K562 (cell line): ENCODE measurements at regions not wholly inside any gene's neighbourhood (a gene's known extent, or its start where the extent isn't known, plus 50 kb on each side); places are given as distances from the start of the nearest gene placed in this dataset.

Experiments used
- ATAC-seq: fragments of 200-7000 bp; cut with Tn5 transposase; 3 replicates; pipeline ENCODE4 v1.9.1; 2020; ENCODE audit warnings: moderate library complexity
- BruUV-seq: library from RNA; stranded (reverse); fragments of 400-500 nt; replicated peaks from 2 replicates; lab custom pipeline; 2021; lab: Mats Ljungman, UMichigan
- CTCF ChIA-PET: fragments of 300-600 bp; formaldehyde crosslinking; extraction: SDS; loops from one replicate; lab custom pipeline; 2021; ENCODE audit warnings: low intra/inter-chr PET ratio; lab: Yijun Ruan, JAX
- POLR2A ChIA-PET: fragments of 300-600, 350-650 bp; sonication (Branson Sonifier 250); formaldehyde crosslinking; extraction: SDS; loops from one replicate; lab custom pipeline; 2021; ENCODE audit warnings: antibody characterized with exemption, inconsistent platforms; lab: Yijun Ruan, JAX
- DNase-seq, 4 experiments: peaks; one replicate each; pipeline versions ENCODE4 v3.0.0 to v3.0.0-alpha.2; 2011 to 2018; ENCODE audit warnings: low spot score in 3 of 4, mixed read lengths in 3 of 4; ENCODE audit errors: extremely low read depth in 1 of 4
- FAIRE-seq: peaks from 2 replicates; lab custom pipeline; 2011; peaks lifted over from hg19 to GRCh38; lab: Jason Lieb, UNC
- H2AFZ ChIP-seq: 2 replicates; pipeline ENCODE4 v1.6.0; 2011; ENCODE audit warnings: low read depth, low read length, control low read depth, inconsistent platforms
- H3K27ac ChIP-seq: fragments of 200-600 bp; 3 replicates; pipeline ENCODE4 v1.8.0; 2011; ENCODE audit warnings: low read depth, mild to moderate bottlenecking, control low read depth, inconsistent platforms, low read length, moderate library complexity, mixed read lengths; ENCODE audit errors: extremely low read depth
- H3K27me3 ChIP-seq, 2 experiments: fragments of 300-600 bp in 1 of 2; 2 replicates in 1 of 2; 3 replicates in 1 of 2; pipeline versions ENCODE4 v1.6.0 to v1.8.0; 2011; ENCODE audit warnings: inconsistent platforms in 2 of 2, low read length in 2 of 2, mild to moderate bottlenecking in 1 of 2, mixed read lengths in 1 of 2, moderate library complexity in 1 of 2; ENCODE audit not compliant: control insufficient read depth in 2 of 2, insufficient read depth in 2 of 2
- H3K36me3 ChIP-seq: fragments of 300-600 bp; 3 replicates; pipeline ENCODE4 v1.8.0; 2011; ENCODE audit warnings: mild to moderate bottlenecking, low read length, inconsistent platforms; ENCODE audit not compliant: control insufficient read depth, insufficient read depth
- H3K4me1 ChIP-seq, 2 experiments: fragments of 200-600 bp in 1 of 2; replicated peaks in 1 of 2; 2 replicates in 1 of 2; 3 replicates in 1 of 2; pipeline versions ENCODE4 v1.5.1 to v1.8.0; 2011; ENCODE audit warnings: inconsistent platforms in 2 of 2, low read length in 2 of 2, mild to moderate bottlenecking in 1 of 2, mixed read lengths in 1 of 2, moderate library complexity in 1 of 2; ENCODE audit not compliant: control insufficient read depth in 2 of 2, insufficient read depth in 2 of 2
- H3K4me2 ChIP-seq: 2 replicates; pipeline ENCODE4 v1.6.1; 2011; ENCODE audit warnings: low read length, control low read depth, inconsistent platforms, mixed read lengths; ENCODE audit not compliant: insufficient read depth
- H3K4me3 ChIP-seq: fragments of 200-600 bp; sonication (generic), shearing (Covaris generic); 2 replicates; pipeline ENCODE4 v1.5.1; 2016; ENCODE audit warnings: control low read depth, inconsistent platforms
- H3K79me2 ChIP-seq: fragments of 200-600 bp; 3 replicates; pipeline ENCODE4 v1.8.0; 2011; ENCODE audit warnings: low read length, inconsistent platforms; ENCODE audit not compliant: control insufficient read depth, insufficient read depth
- H3K9ac ChIP-seq, 2 experiments: 2 replicates each; pipeline versions ENCODE4 v1.6.0 to v1.6.1; 2011; ENCODE audit warnings: low read depth in 2 of 2, low read length in 2 of 2, control low read depth in 1 of 2, inconsistent platforms in 1 of 2, mild to moderate bottlenecking in 1 of 2, mixed read lengths in 1 of 2; ENCODE audit not compliant: insufficient read depth in 1 of 2
- H3K9me1 ChIP-seq: one replicate; pipeline ENCODE4 v1.6.0; 2011; ENCODE audit warnings: inconsistent platforms, mild to moderate bottlenecking, low read length, moderate library complexity; ENCODE audit not compliant: control insufficient read depth, insufficient read depth
- H3K9me3 ChIP-seq: replicated peaks from 2 replicates; pipeline ENCODE4 v1.5.1; 2011; ENCODE audit warnings: low read depth, low read length, inconsistent platforms; ENCODE audit not compliant: control insufficient read depth, insufficient read depth
- H4K20me1 ChIP-seq: replicated peaks from 2 replicates; pipeline ENCODE4 v1.6.1; 2011; ENCODE audit warnings: low read length, inconsistent platforms, mixed read lengths; ENCODE audit not compliant: control insufficient read depth, insufficient read depth
- ARID2 ChIP-seq: fragments of 450-650 bp; IDR thresholded peaks from 2 replicates; pipeline ENCODE4 v1.6.1; 2017; ENCODE audit warnings: antibody characterized with exemption, mild to moderate bottlenecking
- CEBPB ChIP-seq: fragments of 450-650 bp; IDR thresholded peaks from 2 replicates; pipeline ENCODE4 v1.6.1; 2016; ENCODE audit warnings: missing genetic modification characterization, missing compliant biosample characterization
- ILK ChIP-seq: fragments of 450-650 bp; IDR thresholded peaks from 2 replicates; pipeline ENCODE4 v1.6.1; 2016; ENCODE audit warnings: missing genetic modification characterization, low read depth, mild to moderate bottlenecking, missing compliant biosample characterization, moderate library complexity, borderline replicate concordance
- KLF6 ChIP-seq: fragments of 250-450 bp; sonication (Bioruptor Pico); IDR thresholded peaks from 2 replicates; pipeline ENCODE4 v1.4.0; 2020; ENCODE audit warnings: mild to moderate bottlenecking, moderate library complexity, borderline replicate concordance
- MCM3 ChIP-seq: fragments of 450-650 bp; IDR thresholded peaks from 2 replicates; pipeline ENCODE4 v1.6.1; 2016
- NCOR1 ChIP-seq: fragments of 450-650 bp; IDR thresholded peaks from 2 replicates; pipeline ENCODE4 v1.6.1; 2016; ENCODE audit warnings: mild to moderate bottlenecking, moderate library complexity
- WGBS: fragments of 100-300 bp; shearing (Covaris generic); methylation state at CpG from one replicate; pipeline ENCODE4 v1.1.6; 2016; ENCODE audit warnings: low coverage, mixed read lengths; ENCODE audit not compliant: insufficient coverage; ENCODE audit errors: missing lambda C conversion rate; 5-methylcytosine and 5-hydroxymethylcytosine counted together
- in situ Hi-C: fragments of 300-500 bp; cut with MboI; formaldehyde crosslinking; loops from 4 replicates; pipeline ENCODE4 v1.15.0; 2018; ENCODE audit warnings: inconsistent platforms, mixed read lengths
- intact Hi-C: fragments of 100-400 bp; cut with micrococcal nuclease; formaldehyde crosslinking; loops from 2 replicates; pipeline ENCODE4 v1.14.2; 2022
- TF ChIP-seq, protein P1 (sequence below): fragments of 450-650 bp; formaldehyde crosslinking; IDR thresholded peaks from 2 replicates; pipeline ENCODE4 v1.4.0; 2020; ENCODE audit warnings: mild to moderate bottlenecking, mixed read lengths
- TF ChIP-seq, protein P2 (sequence below): fragments of 450-650 bp; IDR thresholded peaks from 2 replicates; pipeline ENCODE4 v1.7.1; 2018; ENCODE audit warnings: mild to moderate bottlenecking, low read depth; ENCODE audit not compliant: partially characterized antibody
- TF ChIP-seq, protein P3 (sequence below): sonication (generic); formaldehyde crosslinking; IDR thresholded peaks from 2 replicates; pipeline ENCODE4 v1.8.0; 2022; ENCODE audit warnings: mild to moderate bottlenecking, low read depth, missing genetic modification reagents

DNA sequence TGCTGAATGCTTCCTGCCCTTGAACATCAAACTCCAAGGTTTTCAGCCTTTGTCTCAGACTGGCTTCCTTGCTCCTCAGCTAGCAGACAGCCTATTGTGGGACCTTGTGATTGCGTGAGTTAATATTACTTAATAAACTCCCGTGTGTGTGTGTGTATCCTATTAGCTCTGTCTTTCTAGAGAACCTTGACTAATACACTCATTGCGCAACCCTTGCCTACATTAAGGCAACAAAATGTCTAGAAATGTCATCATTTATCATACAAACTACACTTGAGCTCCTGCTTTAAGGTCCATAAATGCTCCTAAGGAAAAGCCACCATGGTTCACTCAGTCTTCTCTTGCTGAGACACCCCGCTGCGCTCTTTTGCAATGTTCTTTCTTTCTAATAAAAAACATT lies 2861.0 kb downstream of the PCDH9 start (continued):
- peak; percentile 83 for TF ChIP-seq CEBPB (tag)

DNA sequence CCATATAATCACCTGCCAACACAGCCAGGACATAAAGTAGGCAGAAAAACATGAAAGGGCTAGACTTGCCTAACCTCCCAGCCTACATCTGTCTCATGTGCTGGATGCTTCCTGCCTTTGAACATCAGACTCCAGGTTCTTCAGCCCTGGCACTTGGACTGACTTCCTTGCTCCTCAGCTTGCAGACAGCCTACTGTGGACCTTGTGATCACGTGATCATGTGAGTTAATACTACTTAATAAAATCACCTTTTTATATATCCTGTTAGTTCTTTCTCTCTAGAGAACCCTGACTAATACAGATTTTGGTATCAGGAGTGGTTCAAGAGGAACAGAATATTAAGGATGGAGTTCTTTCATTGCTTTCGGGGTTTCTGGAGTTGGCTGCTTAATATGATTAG lies 2867.6 kb downstream of the PCDH9 start:
- Histone ChIP-seq H2AFZ (no peak overlapping the region), H3K79me2 (no peaks in the 10 kb centered on the region), H3K4me2 (no peak overlapping the region), H3K4me1 (no peaks in the 10 kb centered on the region), H3K36me3 (no peaks in the 10 kb centered on the region), H3K27me3 (no peaks in the 10 kb centered on the region), H3K9ac (no peak overlapping the region), H3K9me3 (no peaks in the 10 kb centered on the region), H3K27ac (no peak overlapping the region), H4K20me1 (no peaks in the 10 kb centered on the region), H3K4me3 (no peak overlapping the region), H3K9me1 (no peaks in the 10 kb centered on the region)
- FAIRE-seq (no peak), DNase-seq (no peak), ATAC-seq (no peak)
- in situ Hi-C loops (no loop called here), intact Hi-C loops (no loop called here)
- 14% methylated on average over 2 of the region's 2 CpGs for WGBS
- POLR2A ChIA-PET, result no interaction called here
- BruUV-seq, result no TSS peak
- CTCF ChIA-PET, result no interaction called here
- TF ChIP-seq, protein P1, sequence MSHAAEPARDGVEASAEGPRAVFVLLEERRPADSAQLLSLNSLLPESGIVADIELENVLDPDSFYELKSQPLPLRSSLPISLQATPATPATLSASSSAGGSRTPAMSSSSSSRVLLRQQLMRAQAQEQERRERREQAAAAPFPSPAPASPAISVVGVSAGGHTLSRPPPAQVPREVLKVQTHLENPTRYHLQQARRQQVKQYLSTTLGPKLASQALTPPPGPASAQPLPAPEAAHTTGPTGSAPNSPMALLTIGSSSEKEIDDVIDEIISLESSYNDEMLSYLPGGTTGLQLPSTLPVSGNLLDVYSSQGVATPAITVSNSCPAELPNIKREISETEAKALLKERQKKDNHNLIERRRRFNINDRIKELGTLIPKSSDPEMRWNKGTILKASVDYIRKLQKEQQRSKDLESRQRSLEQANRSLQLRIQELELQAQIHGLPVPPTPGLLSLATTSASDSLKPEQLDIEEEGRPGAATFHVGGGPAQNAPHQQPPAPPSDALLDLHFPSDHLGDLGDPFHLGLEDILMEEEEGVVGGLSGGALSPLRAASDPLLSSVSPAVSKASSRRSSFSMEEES (CRISPR knock-in tag), result peak; percentile 79
- TF ChIP-seq KLF6 (CRISPR knock-in tag), result no peak
- no peak for TF ChIP-seq NCOR1
- TF ChIP-seq, protein P2, sequence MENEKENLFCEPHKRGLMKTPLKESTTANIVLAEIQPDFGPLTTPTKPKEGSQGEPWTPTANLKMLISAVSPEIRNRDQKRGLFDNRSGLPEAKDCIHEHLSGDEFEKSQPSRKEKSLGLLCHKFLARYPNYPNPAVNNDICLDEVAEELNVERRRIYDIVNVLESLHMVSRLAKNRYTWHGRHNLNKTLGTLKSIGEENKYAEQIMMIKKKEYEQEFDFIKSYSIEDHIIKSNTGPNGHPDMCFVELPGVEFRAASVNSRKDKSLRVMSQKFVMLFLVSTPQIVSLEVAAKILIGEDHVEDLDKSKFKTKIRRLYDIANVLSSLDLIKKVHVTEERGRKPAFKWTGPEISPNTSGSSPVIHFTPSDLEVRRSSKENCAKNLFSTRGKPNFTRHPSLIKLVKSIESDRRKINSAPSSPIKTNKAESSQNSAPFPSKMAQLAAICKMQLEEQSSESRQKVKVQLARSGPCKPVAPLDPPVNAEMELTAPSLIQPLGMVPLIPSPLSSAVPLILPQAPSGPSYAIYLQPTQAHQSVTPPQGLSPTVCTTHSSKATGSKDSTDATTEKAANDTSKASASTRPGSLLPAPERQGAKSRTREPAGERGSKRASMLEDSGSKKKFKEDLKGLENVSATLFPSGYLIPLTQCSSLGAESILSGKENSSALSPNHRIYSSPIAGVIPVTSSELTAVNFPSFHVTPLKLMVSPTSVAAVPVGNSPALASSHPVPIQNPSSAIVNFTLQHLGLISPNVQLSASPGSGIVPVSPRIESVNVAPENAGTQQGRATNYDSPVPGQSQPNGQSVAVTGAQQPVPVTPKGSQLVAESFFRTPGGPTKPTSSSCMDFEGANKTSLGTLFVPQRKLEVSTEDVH, result no peak
- no peak for TF ChIP-seq ILK (tag)
- no peak for TF ChIP-seq ARID2
- TF ChIP-seq MCM3, result no peak
- TF ChIP-seq, protein P3, sequence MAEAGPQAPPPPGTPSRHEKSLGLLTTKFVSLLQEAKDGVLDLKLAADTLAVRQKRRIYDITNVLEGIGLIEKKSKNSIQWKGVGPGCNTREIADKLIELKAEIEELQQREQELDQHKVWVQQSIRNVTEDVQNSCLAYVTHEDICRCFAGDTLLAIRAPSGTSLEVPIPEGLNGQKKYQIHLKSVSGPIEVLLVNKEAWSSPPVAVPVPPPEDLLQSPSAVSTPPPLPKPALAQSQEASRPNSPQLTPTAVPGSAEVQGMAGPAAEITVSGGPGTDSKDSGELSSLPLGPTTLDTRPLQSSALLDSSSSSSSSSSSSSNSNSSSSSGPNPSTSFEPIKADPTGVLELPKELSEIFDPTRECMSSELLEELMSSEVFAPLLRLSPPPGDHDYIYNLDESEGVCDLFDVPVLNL (CRISPR knock-in tag), result no peak
- TF ChIP-seq, all 486 proteins: peak for 1
